ENCODE measurements at regions not wholly inside any gene's neighbourhood (a gene's known extent, or its start where the extent isn't known, plus 50 kb on each side); places are given as distances from the start of the nearest gene placed in this dataset.

DNA sequence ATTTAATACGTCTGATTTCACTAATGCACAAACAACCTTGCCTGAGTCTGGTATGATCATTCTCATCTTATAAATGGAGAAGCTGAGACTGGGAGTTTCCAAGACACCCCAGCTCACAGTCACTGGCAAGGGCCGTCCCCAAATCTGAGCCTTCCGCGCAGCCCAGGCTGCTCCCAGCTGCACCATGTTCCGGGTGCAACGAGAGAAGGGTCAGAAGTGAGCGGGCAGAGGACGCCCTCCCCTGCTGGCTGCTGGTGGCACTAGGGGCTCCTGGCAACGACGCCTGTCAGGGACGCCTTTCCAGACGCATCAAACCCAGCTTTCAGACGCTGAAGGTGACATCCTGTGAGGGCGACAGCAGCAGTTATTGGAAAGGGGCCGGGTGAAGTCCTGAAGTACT lies 115.3 kb upstream of the PROKR2 start:
- Histone ChIP-seq H3K36me3 (replicated peaks in 1 of 2; ENCODE audit: insufficient read depth in 1 of 2, low read depth in 2 of 2) (no peaks in the 10 kb centered on the region), H3K9me3 (no peaks in the 10 kb centered on the region), H3K4me1 (no peaks in the 10 kb centered on the region), H3K4me3 (no peak overlapping the region), H3K27ac (no peak overlapping the region), H3K27me3 (no peaks in the 10 kb centered on the region)
- WGBS, 2 donors, result 54 to 63% methylated on average over 7 to 15 of the region's 15 CpGs
- no peak for DNase-seq
- ATAC-seq, result peak; percentile 47
- TF ChIP-seq CTCF (IDR thresholded peaks at IDR 0.05) (no peak), POLR2A (IDR thresholded peaks at IDR 0.05) (no peak)
- intact Hi-C loops (cut with DNase I), result no loop called here

- DNase-seq (no peak), ATAC-seq (no peak)
- Histone ChIP-seq H3K27me3 (no peaks in the 10 kb centered on the region), H3K9me3 (no peaks in the 10 kb centered on the region), H3K36me3 (replicated peaks in 1 of 2; ENCODE audit: insufficient read depth in 1 of 2, low read depth in 2 of 2) (no peaks in the 10 kb centered on the region), H3K4me3 (no peak overlapping the region), H3K4me1 (no peaks in the 10 kb centered on the region), H3K27ac (no peak overlapping the region)
- WGBS, 2 donors, result 18 to 27% methylated on average over 2 of the region's 2 CpGs
- TF ChIP-seq POLR2A (IDR thresholded peaks at IDR 0.05) (no peak), CTCF (IDR thresholded peaks at IDR 0.05) (no peak)
- intact Hi-C loops (cut with DNase I), result no loop called here
These were observed 113.9 kb upstream of the PROKR2 start for GRCh38 chr20:5430670-5431069.

- Histone ChIP-seq H3K27ac (no peak overlapping the region), H3K27me3 (no peaks in the 10 kb centered on the region), H3K36me3 (replicated peaks in 1 of 2; ENCODE audit: insufficient read depth in 1 of 2, low read depth in 2 of 2) (no peaks in the 10 kb centered on the region), H3K4me1 (no peaks in the 10 kb centered on the region), H3K9me3 (no peaks in the 10 kb centered on the region), H3K4me3 (no peak overlapping the region)
- no peak for ATAC-seq
- DNase-seq, result no peak
- intact Hi-C loops (cut with DNase I), result no loop called here
- no peak for TF ChIP-seq CTCF (IDR thresholded peaks at IDR 0.05)
- no peak for TF ChIP-seq POLR2A (IDR thresholded peaks at IDR 0.05)
- WGBS, 2 donors, result 50 to 72% methylated on average over 4 of the region's 4 CpGs
These were observed 109.3 kb upstream of the PROKR2 start for GRCh38 chr20:5426026-5426425.

DNA sequence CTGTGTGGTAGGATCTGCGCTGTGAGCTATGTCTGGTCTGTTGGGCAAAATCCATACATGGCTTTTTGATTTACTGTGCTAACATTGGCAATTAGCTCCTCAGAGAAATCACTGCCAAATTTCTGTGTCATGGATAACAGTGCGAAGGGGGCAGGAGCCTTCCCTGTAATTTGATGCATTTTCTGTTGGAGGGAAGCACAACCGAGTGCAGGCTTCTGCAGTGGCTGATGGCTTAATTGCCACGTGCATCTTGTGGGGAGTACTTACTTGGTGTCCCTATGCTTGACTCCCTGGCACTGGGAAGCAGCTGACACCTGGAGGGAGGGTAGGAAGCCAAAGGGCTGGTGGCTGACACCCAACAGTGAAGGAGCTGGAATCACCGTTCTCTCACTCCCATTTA lies 99.3 kb upstream of the PROKR2 start:
- TF ChIP-seq CTCF (IDR thresholded peaks at IDR 0.05), result no peak
- no peak for TF ChIP-seq POLR2A (IDR thresholded peaks at IDR 0.05)
- no peak overlapping the region for H3K27ac ChIP-seq
- intact Hi-C loops (cut with DNase I), result no loop called here
- H3K4me3 ChIP-seq, result no peak overlapping the region
- H3K4me1 ChIP-seq, result no peaks in the 10 kb centered on the region
- H3K36me3 ChIP-seq (replicated peaks in 1 of 2; ENCODE audit: insufficient read depth in 1 of 2, low read depth in 2 of 2), result no peaks in the 10 kb centered on the region
- ATAC-seq (no peak), DNase-seq (no peak)
- H3K9me3 ChIP-seq, result no peaks in the 10 kb centered on the region
- WGBS, 2 donors, result 58 to 61% methylated on average over 4 to 5 of the region's 5 CpGs
- H3K27me3 ChIP-seq, result no peaks in the 10 kb centered on the region

GRCh38 chr20:5413394-5413793 lies 96.6 kb upstream of the PROKR2 start:
- WGBS, 2 donors, result 86 to 91% methylated on average over 3 of the region's 3 CpGs
- no peak for TF ChIP-seq CTCF (IDR thresholded peaks at IDR 0.05)
- no peak for TF ChIP-seq POLR2A (IDR thresholded peaks at IDR 0.05)
- intact Hi-C loops (cut with DNase I), result no loop called here

More at GRCh38 chr20:5413394-5413793, 96.6 kb upstream of the PROKR2 start:
- ATAC-seq (no peak), DNase-seq (no peak)
- Histone ChIP-seq H3K27me3 (no peaks in the 10 kb centered on the region), H3K27ac (no peak overlapping the region), H3K9me3 (no peaks in the 10 kb centered on the region), H3K4me3 (no peak overlapping the region), H3K36me3 (replicated peaks in 1 of 2; ENCODE audit: insufficient read depth in 1 of 2, low read depth in 2 of 2) (no peaks in the 10 kb centered on the region), H3K4me1 (no peaks in the 10 kb centered on the region)
